RWPE2 (cell line): ENCODE measurements at regions not wholly inside any gene's neighbourhood (a gene's known extent, or its start where the extent isn't known, plus 50 kb on each side); places are given as distances from the start of the nearest gene placed in this dataset.

Source experiments
- ATAC-seq: fragments of 200-7000 bp; cut with Tn5 transposase; 3 replicates; pipeline ENCODE4 v1.9.1; 2021; ENCODE audit warnings: low read depth
- DNase-seq: peaks from one replicate; pipeline ENCODE4 v3.0.0-alpha.2; 2020; ENCODE audit warnings: low spot score
- H3K27ac ChIP-seq: fragments of 450-650 bp; 2 replicates; pipeline ENCODE4 v1.5.1; 2017; ENCODE audit warnings: mild to moderate bottlenecking; ENCODE audit not compliant: poor library complexity, severe bottlenecking
- H3K27me3 ChIP-seq: fragments of 250-450 bp; sonication (Bioruptor Pico); 2 replicates; pipeline ENCODE4 v1.5.1; 2021; ENCODE audit warnings: mild to moderate bottlenecking, moderate library complexity; ENCODE audit not compliant: insufficient read depth, poor library complexity, severe bottlenecking
- H3K36me3 ChIP-seq: fragments of 250-450 bp; sonication (Bioruptor Pico); 2 replicates; pipeline ENCODE4 v1.5.1; 2020; ENCODE audit warnings: low read depth, mild to moderate bottlenecking, moderate library complexity
- H3K4me1 ChIP-seq: fragments of 250-450 bp; sonication (Bioruptor Pico); 2 replicates; pipeline ENCODE4 v1.5.1; 2021; ENCODE audit warnings: mild to moderate bottlenecking, moderate library complexity; ENCODE audit not compliant: insufficient read depth, poor library complexity, severe bottlenecking
- H3K4me3 ChIP-seq: fragments of 250-450 bp; sonication (Bioruptor Pico); 2 replicates; pipeline ENCODE4 v1.5.1; 2021; ENCODE audit warnings: mild to moderate bottlenecking, moderate library complexity; ENCODE audit not compliant: severe bottlenecking
- H3K9me3 ChIP-seq: fragments of 250-450 bp; sonication (Bioruptor Pico); 2 replicates; pipeline ENCODE4 v1.5.1; 2021; ENCODE audit warnings: mild to moderate bottlenecking, moderate library complexity; ENCODE audit not compliant: severe bottlenecking
- TF ChIP-seq, protein P1 (sequence below): fragments of 450-650 bp; IDR thresholded peaks from one replicate; pipeline ENCODE4 v1.5.1; 2017; ENCODE audit warnings: mild to moderate bottlenecking, moderate library complexity; ENCODE audit not compliant: poor library complexity, severe bottlenecking

DNA sequence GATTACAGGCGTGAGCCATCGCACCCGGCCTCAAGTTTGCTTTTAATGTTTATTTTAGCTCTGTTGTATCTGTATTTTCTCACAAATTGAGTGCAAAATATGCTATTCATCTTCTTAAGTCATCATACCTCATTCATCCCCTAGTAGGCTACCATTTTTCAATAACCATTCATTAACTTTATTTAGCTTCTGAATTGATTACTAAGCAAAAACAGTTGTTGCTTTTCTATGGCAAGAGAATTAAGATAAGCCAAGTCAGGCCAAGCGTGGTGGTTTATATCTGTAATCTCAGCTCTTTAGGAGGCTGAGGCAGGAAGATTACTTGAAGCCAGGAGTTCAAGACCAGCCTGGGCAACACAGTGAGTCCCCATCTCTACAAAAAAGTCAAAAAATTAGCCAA lies 63.3 kb upstream of the CERS6 start:
- Histone ChIP-seq H3K27me3 (no peaks in the 10 kb centered on the region), H3K4me3 (no peak overlapping the region), H3K36me3 (no peaks in the 10 kb centered on the region), H3K4me1 (no peaks in the 10 kb centered on the region), H3K27ac (no peak overlapping the region), H3K9me3 (no peaks in the 10 kb centered on the region)
- ATAC-seq (no peak), DNase-seq (no peak)
- TF ChIP-seq, protein P1, sequence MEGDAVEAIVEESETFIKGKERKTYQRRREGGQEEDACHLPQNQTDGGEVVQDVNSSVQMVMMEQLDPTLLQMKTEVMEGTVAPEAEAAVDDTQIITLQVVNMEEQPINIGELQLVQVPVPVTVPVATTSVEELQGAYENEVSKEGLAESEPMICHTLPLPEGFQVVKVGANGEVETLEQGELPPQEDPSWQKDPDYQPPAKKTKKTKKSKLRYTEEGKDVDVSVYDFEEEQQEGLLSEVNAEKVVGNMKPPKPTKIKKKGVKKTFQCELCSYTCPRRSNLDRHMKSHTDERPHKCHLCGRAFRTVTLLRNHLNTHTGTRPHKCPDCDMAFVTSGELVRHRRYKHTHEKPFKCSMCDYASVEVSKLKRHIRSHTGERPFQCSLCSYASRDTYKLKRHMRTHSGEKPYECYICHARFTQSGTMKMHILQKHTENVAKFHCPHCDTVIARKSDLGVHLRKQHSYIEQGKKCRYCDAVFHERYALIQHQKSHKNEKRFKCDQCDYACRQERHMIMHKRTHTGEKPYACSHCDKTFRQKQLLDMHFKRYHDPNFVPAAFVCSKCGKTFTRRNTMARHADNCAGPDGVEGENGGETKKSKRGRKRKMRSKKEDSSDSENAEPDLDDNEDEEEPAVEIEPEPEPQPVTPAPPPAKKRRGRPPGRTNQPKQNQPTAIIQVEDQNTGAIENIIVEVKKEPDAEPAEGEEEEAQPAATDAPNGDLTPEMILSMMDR, result no peak

DNA sequence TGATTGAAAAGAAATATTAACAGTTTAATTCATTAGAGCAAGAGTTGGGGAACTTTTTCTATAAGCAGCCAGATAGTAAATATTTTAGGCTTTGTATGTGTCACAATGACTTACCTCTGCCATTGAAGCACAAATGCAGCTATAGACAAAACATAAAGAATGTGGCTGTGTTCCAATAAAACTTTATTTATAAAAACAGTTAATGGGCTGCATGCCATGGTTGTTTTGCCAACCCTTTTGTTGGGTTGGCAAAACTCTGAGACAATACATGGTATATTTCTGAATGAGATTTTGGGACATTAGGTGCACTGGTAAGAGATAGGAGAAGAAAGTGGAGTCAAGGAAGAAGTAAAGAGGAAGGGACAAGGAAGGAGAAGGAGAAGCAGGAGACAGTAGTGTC lies 61.8 kb upstream of the CERS6 start:
- ATAC-seq, result no peak
- no peaks in the 10 kb centered on the region for H3K36me3 ChIP-seq

DNA sequence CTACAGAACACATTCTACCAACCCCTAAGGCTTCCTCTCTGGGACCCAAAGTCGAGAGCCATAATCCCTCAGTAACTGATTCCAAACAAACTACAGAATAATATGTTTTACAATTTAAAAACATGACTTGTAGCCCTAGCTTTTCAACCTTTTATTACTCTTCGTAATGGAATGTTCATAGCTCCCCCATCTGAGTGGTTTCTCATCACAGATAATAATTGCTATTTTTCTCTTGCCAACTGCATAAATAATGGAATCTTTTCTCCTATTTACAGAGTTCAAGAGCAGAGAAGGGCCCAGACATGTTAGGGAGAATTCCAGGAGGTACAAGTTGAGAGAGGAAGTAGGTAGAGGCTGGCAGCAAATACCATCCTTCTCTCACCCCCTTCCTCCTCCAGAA lies 59.9 kb upstream of the CERS6 start:
- DNase-seq (no peak), ATAC-seq (no peak)
- Histone ChIP-seq H3K36me3 (no peaks in the 10 kb centered on the region), H3K4me1 (no peaks in the 10 kb centered on the region), H3K27me3 (no peaks in the 10 kb centered on the region), H3K27ac (no peak overlapping the region), H3K4me3 (no peak overlapping the region), H3K9me3 (no peaks in the 10 kb centered on the region)
- TF ChIP-seq, protein P1, result no peak

More for the DNA sequence above, 61.8 kb upstream of the CERS6 start:
- Histone ChIP-seq H3K4me3 (no peak overlapping the region), H3K27me3 (no peaks in the 10 kb centered on the region), H3K27ac (no peak overlapping the region), H3K9me3 (no peaks in the 10 kb centered on the region), H3K4me1 (no peaks in the 10 kb centered on the region)
- no peak for DNase-seq
- TF ChIP-seq, protein P1, result no peak

DNA sequence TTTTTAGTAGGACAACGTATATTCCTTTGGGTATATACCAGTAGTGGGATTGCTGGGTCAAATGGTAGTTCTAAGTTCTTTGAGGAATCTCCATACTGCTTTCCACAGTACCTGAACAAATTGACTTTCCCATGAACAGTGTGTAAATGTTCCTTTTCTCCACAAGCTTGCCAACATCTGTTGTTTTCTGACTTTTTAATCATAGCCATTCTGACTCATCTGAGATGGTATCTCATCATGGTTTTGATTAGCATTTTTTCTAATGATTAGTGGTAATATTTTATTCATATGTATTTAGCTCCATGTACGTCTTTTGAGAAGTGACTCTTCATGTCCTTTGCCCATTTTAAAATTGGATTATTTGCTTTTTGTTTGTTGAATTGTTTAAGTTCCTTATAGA lies 58.4 kb upstream of the CERS6 start:
- no peak for DNase-seq
- TF ChIP-seq, protein P1, result no peak
- Histone ChIP-seq H3K9me3 (no peaks in the 10 kb centered on the region), H3K4me3 (no peak overlapping the region), H3K36me3 (no peaks in the 10 kb centered on the region), H3K27me3 (no peaks in the 10 kb centered on the region), H3K27ac (no peak overlapping the region), H3K4me1 (no peaks in the 10 kb centered on the region)
- ATAC-seq, result no peak

DNA sequence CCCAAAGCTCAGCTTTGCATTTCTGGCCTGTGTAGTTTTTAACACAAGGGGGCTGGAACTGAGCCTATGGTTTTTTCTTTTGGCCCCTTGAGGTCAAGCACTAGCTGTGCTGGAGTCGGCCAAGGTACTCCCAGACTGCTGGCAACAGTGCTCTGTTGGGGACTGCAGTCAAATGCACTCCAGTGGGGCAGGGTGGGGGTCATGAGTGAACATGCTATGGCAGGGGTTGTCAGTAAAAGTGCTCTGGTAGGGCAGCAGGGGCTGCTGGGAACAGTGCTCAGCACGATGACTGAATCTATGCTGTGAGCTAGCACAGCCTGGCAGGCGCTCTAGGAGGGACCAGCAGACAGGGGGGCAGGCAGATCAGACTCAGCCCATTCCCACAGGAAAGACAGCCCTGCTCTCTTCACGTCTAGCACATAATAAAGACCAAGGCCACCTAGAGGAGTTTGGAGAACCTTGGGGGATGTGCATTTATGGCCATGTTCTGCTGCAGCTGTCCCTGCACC lies 55.0 kb upstream of the CERS6 start:
- Histone ChIP-seq H3K36me3 (no peaks in the 10 kb centered on the region), H3K9me3 (no peaks in the 10 kb centered on the region), H3K27me3 (no peaks in the 10 kb centered on the region), H3K4me3 (no peak overlapping the region), H3K27ac (no peak overlapping the region), H3K4me1 (no peaks in the 10 kb centered on the region)
- ATAC-seq (no peak), DNase-seq (no peak)
- TF ChIP-seq, protein P1, result no peak
